IMR-90 (cell line): ENCODE measurements at regions not wholly inside any gene's neighbourhood (a gene's known extent, or its start where the extent isn't known, plus 50 kb on each side); places are given as distances from the start of the nearest gene placed in this dataset.

Source experiments
- ATAC-seq: fragments of 200-7000 bp; cut with Tn5 transposase; 2 replicates; pipeline ENCODE4 v1.9.1; 2020; ENCODE audit warnings: low read depth, mild to moderate bottlenecking, moderate library complexity
- BruUV-seq: library from RNA; stranded (reverse); fragments of 400-500 nt; replicated peaks from 2 replicates; lab custom pipeline; 2021; lab: Mats Ljungman, UMichigan
- CTCF ChIA-PET: fragments of 300-600 bp; formaldehyde crosslinking; extraction: SDS; loops from one replicate; lab custom pipeline; 2021; ENCODE audit warnings: antibody characterized with exemption; lab: Yijun Ruan, JAX
- POLR2A ChIA-PET: fragments of 300-600 bp; sonication (Branson Sonifier 250); formaldehyde crosslinking; loops from one replicate; lab custom pipeline; 2022; ENCODE audit warnings: antibody characterized with exemption; ENCODE audit not compliant: unreplicated experiment; lab: Charles Lee
- DNase-seq: peaks from one replicate; pipeline ENCODE4 v3.0.0; 2013
- H2AFZ ChIP-seq: replicated peaks from 2 replicates; pipeline ENCODE3; 2013; ENCODE audit warnings: low read length, mild to moderate bottlenecking; ENCODE audit not compliant: poor library complexity
- H2AK5ac ChIP-seq: 2 replicates; pipeline ENCODE4 v1.6.1; 2013; ENCODE audit warnings: low read depth, low read length, inconsistent platforms
- H2AK9ac ChIP-seq: replicated peaks from 2 replicates; pipeline ENCODE3; 2013; ENCODE audit warnings: mild to moderate bottlenecking, low read depth, low read length, moderate library complexity; ENCODE audit not compliant: poor library complexity
- H2BK120ac ChIP-seq: 2 replicates; pipeline ENCODE4 v1.6.1; 2013; ENCODE audit warnings: low read depth, low read length, inconsistent platforms
- H2BK15ac ChIP-seq: 3 replicates; pipeline ENCODE4 v1.6.1; 2013; ENCODE audit warnings: low read depth, low read length, inconsistent platforms
- H2BK20ac ChIP-seq: 2 replicates; pipeline ENCODE4 v1.6.1; 2013; ENCODE audit warnings: low read depth, mild to moderate bottlenecking, inconsistent platforms, low read length, moderate library complexity
- H2BK5ac ChIP-seq: 2 replicates; pipeline ENCODE4 v1.6.1; 2013; ENCODE audit warnings: mild to moderate bottlenecking, low read depth, low read length, inconsistent platforms; ENCODE audit not compliant: poor library complexity, severe bottlenecking
- H3K14ac ChIP-seq: replicated peaks from 2 replicates; pipeline ENCODE4 v1.6.1; 2013; ENCODE audit warnings: low read depth, low read length, inconsistent platforms
- H3K18ac ChIP-seq: 2 replicates; pipeline ENCODE4 v1.6.1; 2013; ENCODE audit warnings: low read depth, low read length, control low read depth
- H3K23ac ChIP-seq: 2 replicates; pipeline ENCODE4 v1.6.1; 2013; ENCODE audit warnings: low read depth, low read length, inconsistent platforms
- H3K27ac ChIP-seq: 2 replicates; pipeline ENCODE4 v1.5.1; 2013; ENCODE audit warnings: mild to moderate bottlenecking, control low read depth, low read length; ENCODE audit not compliant: insufficient read depth
- H3K27me3 ChIP-seq: 2 replicates; pipeline ENCODE4 v1.6.1; 2013; ENCODE audit warnings: low read length; ENCODE audit not compliant: control insufficient read depth, insufficient read depth
- H3K36me3 ChIP-seq: 2 replicates; pipeline ENCODE4 v1.6.1; 2013; ENCODE audit warnings: low read length, mixed read lengths; ENCODE audit not compliant: control insufficient read depth, insufficient read depth
- H3K4ac ChIP-seq: 2 replicates; pipeline ENCODE4 v1.6.1; 2013; ENCODE audit warnings: low read depth, low read length, inconsistent platforms
- H3K4me1 ChIP-seq: 2 replicates; pipeline ENCODE4 v1.6.1; 2013; ENCODE audit warnings: low read length, mixed read lengths; ENCODE audit not compliant: control insufficient read depth, insufficient read depth
- H3K4me2 ChIP-seq: 2 replicates; pipeline ENCODE4 v1.6.1; 2013; ENCODE audit warnings: low read depth, mild to moderate bottlenecking, control low read depth, low read length, moderate library complexity
- H3K4me3 ChIP-seq: 2 replicates; pipeline ENCODE4 v1.5.1; 2013; ENCODE audit warnings: low read depth, mild to moderate bottlenecking, control low read depth, low read length, moderate library complexity; ENCODE audit not compliant: insufficient read depth
- H3K56ac ChIP-seq: 2 replicates; pipeline ENCODE4 v1.6.1; 2013; ENCODE audit warnings: low read length, inconsistent platforms; ENCODE audit not compliant: insufficient read depth; ENCODE audit errors: extremely low read depth
- H3K79me1 ChIP-seq, 2 experiments: 2 replicates each; pipeline ENCODE4 v1.6.1; 2013; ENCODE audit warnings: low read length in 2 of 2, inconsistent platforms in 1 of 2, low read depth in 1 of 2
- H3K9ac ChIP-seq: 2 replicates; pipeline ENCODE4 v1.6.1; 2013; ENCODE audit warnings: low read depth, low read length, control low read depth
- H3K9me1 ChIP-seq: 2 replicates; pipeline ENCODE4 v1.6.1; 2013; ENCODE audit warnings: low read length, inconsistent platforms; ENCODE audit not compliant: insufficient read depth
- H3K9me3 ChIP-seq: 2 replicates; pipeline ENCODE4 v1.6.1; 2013; ENCODE audit warnings: low read length; ENCODE audit not compliant: control insufficient read depth, insufficient read depth
- H4K20me1 ChIP-seq: 2 replicates; pipeline ENCODE4 v1.6.1; 2013; ENCODE audit warnings: low read length, inconsistent platforms; ENCODE audit not compliant: insufficient read depth
- H4K5ac ChIP-seq: 2 replicates; pipeline ENCODE4 v1.6.1; 2013; ENCODE audit warnings: mild to moderate bottlenecking, low read depth, low read length, control low read depth
- H4K8ac ChIP-seq, 2 experiments: 2 replicates each; pipeline ENCODE4 v1.6.1; 2013; ENCODE audit warnings: low read depth in 2 of 2, low read length in 2 of 2, control low read depth in 1 of 2, inconsistent platforms in 1 of 2
- H4K91ac ChIP-seq: 2 replicates; pipeline ENCODE4 v1.6.1; 2013; ENCODE audit warnings: low read depth, low read length, inconsistent platforms; ENCODE audit not compliant: insufficient read depth
- BHLHE40 ChIP-seq: fragments of 150-350 bp; IDR thresholded peaks from 2 replicates; pipeline ENCODE4 v1.6.1; 2016; ENCODE audit warnings: mild to moderate bottlenecking, low read depth, low read length
- CEBPB ChIP-seq: IDR thresholded peaks from 2 replicates; pipeline ENCODE4 v1.6.1; 2012; ENCODE audit warnings: low read depth, low read length, improper control_type of control experiment
- CHD1 ChIP-seq: IDR thresholded peaks from 2 replicates; pipeline ENCODE4 v1.6.1; 2012; ENCODE audit warnings: low read depth, low read length, improper control_type of control experiment
- CTCF ChIP-seq: conservative IDR thresholded peaks from 2 replicates; pipeline ENCODE4 v1.5.1; 2012; ENCODE audit warnings: mild to moderate bottlenecking, low read depth, low read length, improper control_type of control experiment
- ELK1 ChIP-seq: fragments of 150-350 bp; IDR thresholded peaks from 2 replicates; pipeline ENCODE4 v1.6.1; 2016; ENCODE audit warnings: low read depth, mild to moderate bottlenecking, low read length, moderate library complexity, borderline replicate concordance
- MAFK ChIP-seq: IDR thresholded peaks from 2 replicates; pipeline ENCODE4 v1.6.1; 2012; ENCODE audit warnings: low read depth, low read length, improper control_type of control experiment
- MAZ ChIP-seq: IDR thresholded peaks from 2 replicates; pipeline ENCODE4 v1.6.1; 2012; ENCODE audit warnings: low read depth, mild to moderate bottlenecking, low read length, improper control_type of control experiment, moderate library complexity, borderline replicate concordance
- MXI1 ChIP-seq: IDR thresholded peaks from 2 replicates; pipeline ENCODE4 v1.6.1; 2012; ENCODE audit warnings: low read depth, mild to moderate bottlenecking, low read length, moderate library complexity, borderline replicate concordance
- NFE2L2 ChIP-seq: fragments of 150-350 bp; IDR thresholded peaks from 2 replicates; pipeline ENCODE4 v1.6.1; 2016; ENCODE audit warnings: low read depth, mild to moderate bottlenecking, low read length
- POLR2A ChIP-seq: IDR thresholded peaks from 2 replicates; pipeline ENCODE4 v1.6.1; 2012; ENCODE audit warnings: mild to moderate bottlenecking, low read depth, low read length
- RAD21 ChIP-seq: IDR thresholded peaks from 2 replicates; pipeline ENCODE4 v1.6.1; 2012; ENCODE audit warnings: low read length, improper control_type of control experiment
- RCOR1 ChIP-seq: IDR thresholded peaks from 2 replicates; pipeline ENCODE4 v1.6.1; 2012; ENCODE audit warnings: mild to moderate bottlenecking, low read length, improper control_type of control experiment; ENCODE audit not compliant: insufficient replicate concordance
- RFX5 ChIP-seq: IDR thresholded peaks from 2 replicates; pipeline ENCODE4 v1.8.0; 2012; ENCODE audit warnings: low read depth, mild to moderate bottlenecking, low read length, moderate library complexity
- WGBS, 2 experiments: methylation state at CpG; one replicate each; pipeline versions ENCODE4 v1.1.5 to v1.1.7; 2013; ENCODE audit warnings: missing lambda C conversion rate in 2 of 2; ENCODE audit not compliant: insufficient read length in 1 of 2; ENCODE audit errors: extremely low coverage in 2 of 2; 5-methylcytosine and 5-hydroxymethylcytosine counted together
- dilution Hi-C: fragments of 300-500 bp; cut with HindIII; formaldehyde crosslinking; loops from one replicate; pipeline ENCODE4 v1.14.3; 2018; ENCODE audit warnings: low sequenced_read_pairs; ENCODE audit not compliant: unreplicated experiment
- in situ Hi-C: fragments of 300-500 bp; cut with MboI; formaldehyde crosslinking; loops from 3 replicates; pipeline ENCODE4 v1.14.3; 2019; ENCODE audit warnings: low sequenced_read_pairs, inconsistent platforms, mixed read lengths
- intact Hi-C: fragments of 100-400 bp; cut with micrococcal nuclease; formaldehyde crosslinking; loops from 2 replicates; pipeline ENCODE4 v1.10.0; 2022

- in situ Hi-C loops (no loop called here), dilution Hi-C loops (no loop called here), intact Hi-C loops (no loop called here)
- no peak overlapping the region for H2BK20ac ChIP-seq
- no peak for DNase-seq
- no peaks in the 10 kb centered on the region for H3K79me1 ChIP-seq
- H4K5ac ChIP-seq: no peak overlapping the region
- no peak overlapping the region for H2AFZ ChIP-seq
- H3K18ac ChIP-seq: no peak overlapping the region
- no peak overlapping the region for H3K23ac ChIP-seq
- no peak overlapping the region for H2BK5ac ChIP-seq
- ATAC-seq: no peak
- no peaks in the 10 kb centered on the region for H4K20me1 ChIP-seq
- H3K4ac ChIP-seq: no peak overlapping the region
- TF ChIP-seq NFE2L2 (no peak), BHLHE40 (no peak), MAFK (no peak), RFX5 (no peak), RAD21 (no peak), POLR2A (no peak), ELK1 (no peak), MXI1 (no peak), CTCF (no peak), MAZ (no peak), RCOR1 (no peak), CEBPB (no peak), CHD1 (no peak)
- H3K27me3 ChIP-seq: no peaks in the 10 kb centered on the region
- no peak overlapping the region for H2BK120ac ChIP-seq
- no peak overlapping the region for H3K56ac ChIP-seq
- no peaks in the 10 kb centered on the region for H3K4me1 ChIP-seq
- WGBS, 2 experiments: no CpG with 5 or more reads among the region's 9 CpGs
- CTCF ChIA-PET: no interaction called here
- H2AK5ac ChIP-seq: no peak overlapping the region
- no peak overlapping the region for H3K14ac ChIP-seq
- H2BK15ac ChIP-seq: no peak overlapping the region
- no peaks in the 10 kb centered on the region for H3K36me3 ChIP-seq
- H3K9me3 ChIP-seq: peaks cover 40% of the 10 kb centered on the region
- H3K9me1 ChIP-seq: no peaks in the 10 kb centered on the region
- no peak overlapping the region for H3K4me3 ChIP-seq
- no peak overlapping the region for H3K27ac ChIP-seq
- POLR2A ChIA-PET: no interaction called here
- H2AK9ac ChIP-seq: no peak overlapping the region
- no peak overlapping the region for H3K4me2 ChIP-seq
- H4K8ac ChIP-seq: no peak overlapping the region
- H4K91ac ChIP-seq: no peak overlapping the region
- BruUV-seq: no TSS peak
- no peak overlapping the region for H3K9ac ChIP-seq
Observed at GRCh38 chr6:167467282-167467681, 142.4 kb downstream of the TTLL2 start.
